ENCODE measurements at regions not wholly inside any gene's neighbourhood (a gene's known extent, or its start where the extent isn't known, plus 50 kb on each side); places are given as distances from the start of the nearest gene placed in this dataset.

GRCh38 chr22:27628341-27628740 lies 173.2 kb downstream of the MN1 start:
- TF ChIP-seq CTCF (IDR thresholded peaks at IDR 0.05), result no peak
- TF ChIP-seq POLR2A (IDR thresholded peaks at IDR 0.05), result no peak

Measured in vagina (tissue), 2 donors.